Amniotic stem cell (primary cell): ENCODE measurements at regions not wholly inside any gene's neighbourhood (a gene's known extent, or its start where the extent isn't known, plus 50 kb on each side); places are given as distances from the start of the nearest gene placed in this dataset.

Source experiments
- DNase-seq: peaks from one replicate; lab custom pipeline; 2025; lab: John Stamatoyannopoulos, UW

DNA sequence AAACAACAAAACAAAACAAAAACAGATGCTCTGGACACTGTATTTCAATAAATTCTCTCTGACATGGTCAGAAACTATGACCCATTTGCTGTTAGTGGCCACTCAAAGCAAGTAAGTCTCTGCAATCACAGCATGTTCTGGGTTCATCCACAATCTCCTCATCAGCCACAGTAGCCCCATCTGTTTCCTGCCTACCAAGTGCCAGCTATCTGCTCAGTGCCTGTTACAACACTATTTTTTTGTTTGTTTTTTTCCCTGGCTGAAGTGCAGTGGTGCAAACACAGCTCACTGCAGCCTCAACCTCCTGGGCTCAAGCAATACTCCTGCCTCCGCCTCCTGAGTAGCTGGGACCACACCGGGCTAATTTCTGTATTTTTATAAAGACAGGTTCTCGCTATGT is 137.9 kb downstream of the SOX9 start:
- no peak for DNase-seq

DNA sequence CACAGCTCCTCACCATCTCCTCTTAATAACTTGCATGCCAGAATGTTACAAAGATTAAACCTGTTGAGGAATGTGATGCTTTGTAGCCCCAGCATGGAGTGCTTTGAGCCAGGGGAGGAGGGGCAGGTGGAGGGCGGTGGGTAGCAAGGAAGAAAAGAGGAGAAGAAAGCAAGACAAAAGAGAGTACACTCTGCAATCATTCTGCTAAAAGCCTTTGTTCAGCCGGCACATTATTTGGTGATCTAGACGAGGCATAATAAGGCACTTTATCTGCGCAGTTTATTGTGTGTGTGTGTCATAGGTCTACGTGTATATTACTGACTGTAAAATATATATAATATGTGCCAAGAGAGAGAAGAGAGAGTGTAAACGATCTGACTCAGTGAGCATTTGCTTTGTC is 139.1 kb downstream of the SOX9 start:
- no peak for DNase-seq

DNA sequence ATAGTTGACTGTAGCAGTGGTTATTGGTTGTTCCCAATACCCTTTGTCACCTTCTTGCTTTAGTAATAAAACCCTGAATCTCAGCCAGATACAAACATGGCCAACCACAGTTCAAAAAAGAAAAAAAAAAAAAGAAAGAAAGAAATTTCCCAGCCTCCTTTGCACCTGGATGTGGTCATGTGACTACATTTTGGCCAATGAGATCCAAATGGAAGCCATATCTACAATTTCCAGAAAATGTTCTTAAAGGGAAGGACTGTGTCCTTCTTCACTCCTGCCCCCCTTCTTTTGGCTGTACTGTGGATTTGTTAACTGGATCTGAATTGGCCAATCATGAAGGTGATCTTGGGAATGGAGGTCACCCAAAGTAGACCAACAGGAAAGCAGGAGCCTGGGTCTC is 141.9 kb downstream of the SOX9 start:
- DNase-seq = no peak

DNA sequence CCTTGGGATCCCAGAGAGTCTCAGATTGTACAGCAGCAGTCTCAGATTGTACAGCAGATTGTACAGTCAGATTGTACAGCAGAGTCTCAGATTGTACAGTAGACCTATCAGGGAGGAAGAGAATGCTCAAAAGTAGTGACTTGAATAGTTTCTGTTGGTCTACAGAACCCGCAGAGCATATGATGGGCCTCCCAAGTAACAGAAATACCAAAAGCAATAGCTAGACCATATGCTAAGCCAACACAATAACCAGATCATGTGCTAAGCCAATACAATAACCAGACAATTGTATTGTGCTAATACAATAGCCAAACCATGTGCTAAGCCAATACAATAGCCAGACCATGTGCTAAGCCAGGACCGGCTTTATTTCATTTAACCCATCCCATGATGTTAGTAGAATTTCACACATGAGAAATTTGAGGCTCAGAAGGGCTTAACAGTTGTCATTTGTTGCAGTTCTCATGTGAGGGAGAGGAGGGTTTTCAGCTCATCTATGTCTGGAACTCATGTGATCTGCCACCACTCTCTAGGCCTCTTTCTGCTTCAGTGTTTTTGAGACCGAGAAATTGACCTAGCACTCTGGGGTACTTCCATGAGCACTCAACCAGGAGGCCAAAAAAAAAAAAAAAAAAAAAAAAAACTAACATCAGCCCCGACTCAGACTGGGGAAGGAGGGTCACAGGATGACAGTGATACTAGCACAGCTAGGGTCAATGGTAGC is 144.0 kb downstream of the SOX9 start:
- DNase-seq = no peak

DNA sequence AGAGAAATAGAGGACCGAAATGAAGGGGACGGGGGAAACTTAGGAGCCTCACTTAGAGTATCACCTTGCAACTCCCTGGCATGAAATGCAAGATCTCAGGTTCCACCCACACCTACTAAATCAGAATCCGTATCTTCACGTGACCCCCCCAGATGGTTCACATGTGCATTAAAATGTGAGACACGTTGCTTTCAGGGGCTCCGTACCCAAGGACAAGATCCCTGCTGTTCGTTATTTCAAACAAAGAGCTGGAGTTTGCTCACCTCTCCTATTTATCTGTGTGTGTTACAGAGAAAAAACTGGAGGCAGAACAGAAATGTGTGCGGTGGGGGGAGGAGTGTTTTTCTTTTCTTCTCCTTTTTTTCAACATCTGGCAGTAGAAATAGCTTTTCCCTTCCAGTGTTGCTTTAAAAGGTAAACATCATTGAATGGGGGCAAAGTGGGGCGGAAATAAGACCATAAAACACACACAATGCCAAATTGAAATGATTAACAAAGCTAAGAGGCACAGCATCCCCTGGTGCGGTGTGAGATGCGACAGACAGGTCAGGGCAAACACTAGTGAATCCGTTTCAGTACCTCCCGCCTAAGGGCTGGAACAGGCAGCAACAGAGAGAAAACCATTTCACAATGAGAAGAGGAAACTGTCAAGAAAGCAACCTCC is 145.4 kb downstream of the SOX9 start:
- DNase-seq = no peak

DNA sequence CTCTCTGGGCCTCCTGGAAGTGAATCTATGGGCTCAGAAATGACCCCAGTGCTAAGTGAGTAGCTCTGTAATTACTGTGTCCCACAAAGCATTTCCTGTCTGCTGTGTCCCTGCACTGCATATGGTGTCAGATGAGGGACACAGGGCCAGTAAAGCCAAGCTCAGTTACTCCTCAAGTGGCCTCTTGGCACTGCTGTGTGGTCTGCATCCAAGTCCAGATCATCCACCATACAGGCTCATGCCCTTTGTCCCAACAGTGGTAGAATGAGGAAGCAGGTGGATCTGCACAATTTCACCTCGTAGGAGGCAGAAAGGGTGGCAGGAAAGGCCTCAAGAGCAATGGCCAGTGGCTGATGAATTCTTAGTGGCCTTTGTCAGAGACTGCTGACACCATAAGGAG is 146.8 kb downstream of the SOX9 start:
- DNase-seq = no peak

DNA sequence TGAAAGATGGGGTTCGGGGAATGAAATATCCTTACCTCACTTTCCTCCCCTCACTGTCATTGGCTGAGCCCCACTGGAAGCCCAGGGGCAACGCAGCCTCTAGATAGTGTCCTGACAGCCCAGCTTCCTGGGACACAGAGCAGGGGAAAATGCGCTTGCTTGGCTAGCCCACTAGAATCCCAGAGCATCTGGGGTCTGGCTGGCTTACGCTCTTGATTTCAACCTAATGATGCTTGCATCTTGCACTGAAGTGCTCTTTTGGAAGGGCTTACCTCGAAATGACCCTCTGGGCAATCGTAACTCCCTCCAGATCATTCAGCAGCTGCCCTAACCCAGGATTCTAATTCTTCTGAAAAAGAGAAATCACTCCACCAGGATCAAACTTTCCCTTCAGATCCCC is 147.6 kb downstream of the SOX9 start:
- no peak for DNase-seq

DNA sequence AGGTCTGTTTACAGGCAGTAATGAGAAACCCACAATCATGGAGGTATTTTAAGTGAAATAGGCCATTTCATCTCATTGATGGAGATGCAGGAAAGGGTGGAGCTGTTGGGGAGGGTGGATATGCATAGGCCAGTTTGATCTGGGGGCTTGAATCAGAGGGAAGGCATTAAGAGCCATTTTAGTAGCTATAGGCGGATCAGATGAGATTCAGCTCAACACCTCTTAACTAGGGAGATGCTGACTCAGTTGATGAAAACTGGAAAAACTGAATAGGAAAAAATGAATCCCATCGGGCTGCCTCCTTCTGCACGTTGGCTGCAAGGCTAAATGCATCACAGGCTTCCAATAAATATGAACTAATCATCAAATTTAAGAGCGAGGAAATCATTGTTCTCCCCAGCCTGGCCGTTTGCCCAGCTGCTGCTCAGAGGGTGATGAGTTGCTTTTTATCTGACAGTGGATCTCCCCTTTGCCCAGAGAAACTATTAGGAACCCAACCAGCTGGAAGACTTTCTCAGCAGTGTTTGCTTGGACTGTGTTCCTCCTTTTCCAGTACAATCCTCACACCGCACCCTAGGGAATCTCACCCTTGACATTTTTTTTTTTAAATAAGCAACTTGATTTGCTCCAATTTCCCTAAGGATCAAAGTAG is 149.6 kb downstream of the SOX9 start:
- no peak for DNase-seq

DNA sequence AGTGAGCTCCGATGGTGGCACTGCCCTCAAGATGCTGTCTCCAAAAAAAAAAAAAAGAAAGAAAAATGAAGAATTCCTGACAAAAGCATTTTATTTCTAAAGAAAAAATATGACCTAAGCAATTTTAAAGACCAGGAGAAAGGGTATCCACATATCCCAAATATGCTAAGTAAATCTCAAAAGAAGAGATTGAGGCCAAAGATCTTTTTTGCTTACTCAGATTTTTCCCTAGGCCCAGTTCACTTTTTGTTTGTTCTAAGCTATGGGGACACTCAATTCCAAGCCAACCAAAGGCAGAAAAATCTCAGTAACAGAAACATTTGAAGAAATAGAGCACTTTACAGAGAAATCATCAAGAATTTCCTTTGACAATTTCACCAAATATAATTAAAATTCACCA is 150.8 kb downstream of the SOX9 start:
- no peak for DNase-seq

DNA sequence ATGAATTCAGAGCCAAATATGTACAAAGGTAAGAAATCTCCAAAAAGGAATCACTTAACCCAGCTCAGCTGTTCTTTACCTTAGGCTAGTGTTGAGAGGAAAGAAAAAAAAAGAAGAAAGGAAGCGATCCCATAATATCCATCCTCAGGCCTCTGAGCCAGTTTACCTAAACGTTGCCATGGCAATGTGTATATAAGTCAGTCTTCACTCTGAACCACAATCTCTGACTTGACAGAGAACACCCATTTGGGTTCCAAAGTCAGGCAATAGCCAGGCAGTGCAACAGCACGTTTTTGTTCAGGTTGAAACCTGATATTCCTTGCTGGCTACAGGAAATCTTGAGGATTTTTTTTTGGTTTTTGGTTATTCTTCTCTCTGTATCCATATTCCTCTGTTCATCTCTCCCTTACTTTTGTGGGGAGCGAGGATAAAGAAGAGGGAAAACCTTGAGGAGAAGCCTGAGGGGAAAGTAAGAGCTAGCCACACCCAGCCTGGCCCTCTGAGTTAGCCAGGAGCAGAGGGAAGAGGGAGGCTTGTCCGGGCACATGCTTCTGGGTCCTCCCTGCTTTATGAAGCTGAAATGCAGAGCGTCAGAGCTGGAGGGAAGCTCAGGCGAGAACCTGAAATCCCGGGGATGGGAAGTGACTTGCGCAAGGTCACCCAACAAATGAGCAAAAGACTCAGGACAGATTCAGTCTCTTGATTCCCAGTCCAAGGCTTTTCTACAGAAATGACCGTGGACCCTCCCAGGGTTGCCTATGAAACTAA is 152.7 kb downstream of the SOX9 start:
- no peak for DNase-seq

DNA sequence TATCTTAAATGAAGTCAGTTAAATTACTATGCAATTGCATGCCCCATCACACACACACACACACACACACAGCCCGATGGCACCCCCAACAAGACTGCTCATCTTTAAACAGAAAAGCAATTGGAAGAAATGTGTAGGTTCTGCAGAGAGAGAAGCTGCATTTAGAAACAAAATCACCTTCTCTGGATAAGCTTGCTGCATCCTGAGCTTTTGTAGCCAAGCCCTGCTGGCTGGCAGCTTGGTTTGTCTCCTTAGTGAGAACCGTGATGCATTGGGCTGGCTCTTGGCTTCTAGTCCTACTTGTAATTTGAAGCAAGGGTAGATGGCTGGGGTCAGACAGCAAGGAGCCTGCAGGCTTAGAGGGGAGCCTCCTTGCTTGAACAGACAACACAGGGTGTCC is 153.8 kb downstream of the SOX9 start:
- DNase-seq = no peak

DNA sequence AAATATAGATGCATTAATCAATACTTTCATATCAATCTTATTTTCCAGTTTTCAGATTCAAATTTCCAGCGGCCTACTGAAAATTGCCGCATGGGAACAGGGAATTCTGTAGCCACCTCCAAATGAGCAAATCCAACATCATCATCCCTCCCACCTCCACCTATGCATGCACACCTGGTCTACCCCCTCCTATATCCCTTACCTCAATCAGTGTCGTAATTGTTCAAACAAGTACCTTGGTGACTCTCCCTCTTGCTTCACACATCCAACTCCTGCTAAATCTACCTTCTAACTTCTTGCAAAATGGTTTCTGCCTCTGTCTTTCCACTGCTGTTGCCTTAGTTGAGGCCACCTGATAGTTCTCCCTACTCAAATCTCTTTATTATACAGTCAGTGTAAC is 160.1 kb downstream of the SOX9 start:
- no peak for DNase-seq

DNA sequence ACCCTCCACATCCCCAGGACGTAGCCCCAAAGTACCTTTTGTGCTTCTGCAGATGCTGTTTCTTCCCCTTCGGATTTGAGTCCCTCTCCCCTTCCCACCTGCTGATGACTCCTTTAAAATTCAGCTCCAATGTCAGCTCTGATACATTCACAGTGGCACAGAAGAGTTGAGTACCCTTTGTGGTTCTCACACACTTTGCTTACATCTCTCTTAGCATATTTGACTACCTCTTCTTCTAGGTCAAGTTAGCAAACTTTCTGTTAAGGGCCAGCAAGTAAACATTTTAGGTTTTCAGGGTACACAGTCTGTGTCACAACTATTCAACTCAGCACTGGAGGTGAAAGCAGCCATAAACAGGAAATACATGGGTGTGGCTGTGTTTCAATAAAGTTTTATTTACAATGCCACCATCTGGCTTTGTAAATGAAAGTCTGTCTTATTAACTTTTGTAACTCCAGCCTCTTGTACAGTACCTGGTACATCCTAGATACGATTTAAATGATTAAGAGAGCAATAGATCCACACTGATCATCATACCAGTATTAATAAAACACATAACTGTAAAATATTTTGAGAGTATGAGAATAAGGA is 161.7 kb downstream of the SOX9 start:
- DNase-seq = no peak

DNA sequence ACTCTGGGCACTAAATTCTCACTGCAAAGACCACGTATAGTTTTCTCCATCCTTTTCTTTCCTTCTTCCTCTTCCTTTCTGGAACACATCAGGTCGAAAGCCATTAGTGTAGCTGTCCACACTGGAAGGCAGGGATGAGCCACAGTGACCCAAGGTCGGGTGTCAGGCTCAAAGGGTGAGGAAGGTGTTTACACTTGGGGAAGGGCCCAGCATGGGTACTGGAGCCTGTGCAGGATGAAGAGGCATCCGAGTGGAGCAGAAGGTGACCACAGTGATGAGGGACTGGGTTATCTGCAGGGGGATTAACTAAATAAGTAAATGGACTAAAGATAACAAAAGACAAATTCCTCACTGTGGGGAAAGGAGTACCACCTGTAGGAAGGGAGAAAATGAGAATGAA is 164.0 kb downstream of the SOX9 start:
- no peak for DNase-seq

DNA sequence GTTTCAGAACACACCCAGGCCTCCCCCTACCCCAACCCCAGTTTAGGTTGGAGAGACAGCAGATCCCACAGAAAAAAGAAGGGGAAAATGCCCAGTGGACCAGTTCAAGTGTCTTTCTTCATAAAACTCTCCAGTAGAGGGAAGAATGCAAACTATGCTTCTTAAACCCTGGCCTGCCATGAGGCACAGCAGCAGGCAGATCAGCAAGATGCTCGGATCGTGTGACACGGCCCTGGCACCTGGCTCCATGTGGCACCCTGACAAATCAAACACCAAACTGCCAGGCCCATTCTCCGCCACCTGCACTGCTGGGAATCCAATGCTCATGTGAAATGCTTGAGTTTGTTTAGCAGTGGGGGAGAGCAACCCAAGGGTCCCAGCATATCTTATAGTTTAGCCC is 166.8 kb downstream of the SOX9 start:
- no peak for DNase-seq

DNA sequence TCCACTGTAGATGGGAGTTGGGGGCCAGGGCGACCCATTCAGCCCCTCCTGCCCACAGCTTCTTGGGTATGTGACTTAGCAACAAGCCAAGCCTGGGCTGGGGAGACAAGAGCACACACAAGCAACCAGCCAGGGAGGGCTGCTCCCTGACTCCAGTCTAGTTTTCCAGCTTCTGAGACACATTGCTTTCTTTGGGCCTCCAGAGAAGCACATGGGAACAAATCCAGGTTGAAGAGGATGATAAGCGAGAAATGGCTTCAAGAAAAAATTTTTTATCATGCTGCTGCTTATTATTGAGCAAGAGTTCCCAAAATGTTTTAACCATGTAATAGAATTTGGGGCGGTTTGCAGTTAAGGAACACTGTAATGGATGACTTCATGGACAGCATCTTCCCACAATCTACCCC is 173.7 kb downstream of the SOX9 start:
- DNase-seq = no peak

DNA sequence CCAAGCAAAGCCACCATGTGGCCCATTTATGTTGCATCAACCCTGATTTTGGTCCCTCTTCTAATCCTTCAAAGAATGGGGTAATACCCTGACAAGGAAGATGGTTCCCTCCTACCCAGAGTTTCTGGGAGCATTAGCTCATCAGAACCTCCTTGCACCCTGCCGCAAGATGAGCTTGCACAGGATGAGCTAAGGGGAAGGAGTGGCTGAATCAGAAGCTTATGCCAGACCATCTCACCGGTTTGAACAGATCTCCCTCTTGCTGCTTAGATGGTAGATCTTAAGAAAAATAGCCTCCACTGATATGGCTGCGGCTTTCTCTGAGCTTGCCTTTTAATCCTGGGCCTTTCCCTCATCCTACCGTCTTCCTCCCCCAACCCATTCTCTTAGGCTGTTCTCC is 175.1 kb downstream of the SOX9 start:
- DNase-seq = no peak

DNA sequence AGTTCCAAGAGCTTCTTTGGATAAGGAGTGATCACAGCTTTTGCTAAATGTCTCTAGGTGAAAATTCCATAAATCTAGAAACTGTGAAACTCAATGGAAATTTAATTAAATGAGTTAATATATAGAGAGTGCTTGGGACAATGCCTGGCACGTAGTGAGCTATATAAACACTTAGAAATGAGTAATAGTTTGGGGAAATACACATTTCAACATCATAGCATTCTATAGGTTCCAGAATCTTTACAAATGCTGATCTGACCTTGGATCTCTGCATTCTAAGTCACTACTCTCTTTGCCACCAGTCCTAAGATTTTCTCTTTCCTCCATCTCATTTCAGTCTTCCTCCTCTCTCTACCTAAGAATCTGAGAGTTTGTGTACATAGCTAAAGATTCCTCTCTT is 175.6 kb downstream of the SOX9 start:
- DNase-seq = no peak

DNA sequence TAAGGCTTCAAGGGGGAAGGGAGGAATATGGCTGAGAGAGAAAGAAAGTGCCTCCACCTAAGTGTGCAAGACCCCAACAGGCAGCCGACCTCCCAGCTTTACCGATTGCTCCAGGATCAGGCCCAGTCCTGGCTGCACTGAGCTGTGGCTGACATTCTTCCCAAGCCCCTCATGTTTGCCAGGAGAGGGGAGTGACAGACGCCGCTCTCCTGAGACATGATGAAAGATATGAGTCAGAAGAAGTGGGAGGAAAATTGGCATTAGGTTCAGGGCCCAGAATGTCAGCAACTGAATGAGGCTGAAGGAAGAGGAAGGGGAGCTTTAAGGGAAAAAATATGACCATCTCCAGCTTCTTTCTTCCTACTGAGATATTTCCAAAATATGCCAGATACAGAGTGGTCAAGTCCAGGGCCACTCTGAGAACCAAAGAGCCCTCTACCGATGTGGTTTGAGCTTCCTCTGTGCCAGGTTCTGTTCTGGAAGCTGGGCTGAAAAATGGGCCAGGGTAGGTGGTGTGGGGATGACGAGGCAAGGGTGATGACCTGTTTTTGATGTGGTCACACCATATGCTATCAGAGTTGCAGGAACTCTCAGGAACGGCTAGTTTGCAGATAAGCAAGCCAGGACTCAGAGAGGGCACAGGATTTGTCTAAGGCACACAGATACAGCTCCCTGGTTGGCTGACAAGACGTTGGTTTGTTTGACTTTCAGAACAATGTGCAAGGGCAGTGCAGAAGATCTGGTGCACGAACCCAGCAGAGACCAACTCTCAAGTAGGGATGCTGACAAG is 176.7 kb downstream of the SOX9 start:
- DNase-seq = no peak

DNA sequence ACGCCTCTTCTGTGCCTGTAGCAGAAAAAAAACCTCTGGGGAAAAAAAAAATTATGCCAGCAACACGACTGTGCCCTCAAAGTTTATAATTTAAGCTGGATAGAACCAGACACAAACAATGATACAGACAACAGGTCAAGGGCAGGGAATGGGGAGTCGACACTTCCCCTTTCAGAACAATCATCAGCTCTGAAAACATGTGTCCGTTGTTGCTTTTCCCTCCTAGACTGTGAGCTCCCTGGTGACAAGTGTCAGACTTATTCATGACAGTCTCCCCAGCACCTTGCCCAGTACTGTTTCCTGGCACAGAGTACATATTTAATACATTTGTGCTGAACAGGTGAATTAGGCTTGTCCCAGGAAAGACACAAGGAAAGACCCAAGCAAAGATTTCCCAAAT is 178.3 kb downstream of the SOX9 start:
- no peak for DNase-seq

DNA sequence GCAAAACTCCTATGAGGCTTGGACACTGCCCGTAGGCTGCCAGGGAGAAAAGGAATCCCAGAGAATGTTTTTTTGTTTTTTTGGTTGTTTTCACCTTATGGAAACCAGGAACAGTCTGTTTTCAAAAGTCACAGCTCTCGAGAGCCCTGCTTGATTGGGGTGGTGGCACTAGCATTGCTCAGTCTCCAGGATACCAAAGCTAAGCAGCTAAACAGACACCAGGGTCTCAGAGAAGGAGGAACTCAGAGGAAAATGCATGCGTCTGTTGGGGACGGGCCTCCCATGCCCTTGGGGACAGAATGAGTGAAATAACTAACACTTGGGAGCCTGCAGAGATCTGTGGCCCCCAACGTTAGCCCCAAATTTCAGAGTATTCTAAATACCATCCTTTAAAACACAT is 178.8 kb downstream of the SOX9 start:
- DNase-seq = no peak

DNA sequence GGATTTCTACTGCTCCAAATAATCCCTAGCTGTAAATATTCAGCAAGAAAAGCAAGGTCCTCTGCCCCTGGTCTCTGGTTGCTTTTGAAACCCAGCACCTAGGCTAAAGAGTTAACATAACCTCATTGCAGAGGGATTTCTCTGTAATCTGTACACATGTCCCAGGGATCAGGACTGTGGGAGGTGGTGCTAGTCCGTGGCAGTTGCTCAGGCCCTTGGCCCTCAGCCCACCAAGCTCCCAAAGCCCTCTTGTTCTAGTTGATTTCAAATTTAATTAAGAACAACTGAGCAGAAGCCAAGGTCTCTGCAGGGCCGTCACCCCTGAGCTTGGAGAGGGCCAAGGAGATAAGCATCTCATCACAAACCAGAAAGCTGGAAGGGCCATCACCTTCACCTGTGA is 181.1 kb downstream of the SOX9 start:
- DNase-seq = no peak
